ENCODE measurements at regions not wholly inside any gene's neighbourhood (a gene's known extent, or its start where the extent isn't known, plus 50 kb on each side); places are given as distances from the start of the nearest gene placed in this dataset.

DNA sequence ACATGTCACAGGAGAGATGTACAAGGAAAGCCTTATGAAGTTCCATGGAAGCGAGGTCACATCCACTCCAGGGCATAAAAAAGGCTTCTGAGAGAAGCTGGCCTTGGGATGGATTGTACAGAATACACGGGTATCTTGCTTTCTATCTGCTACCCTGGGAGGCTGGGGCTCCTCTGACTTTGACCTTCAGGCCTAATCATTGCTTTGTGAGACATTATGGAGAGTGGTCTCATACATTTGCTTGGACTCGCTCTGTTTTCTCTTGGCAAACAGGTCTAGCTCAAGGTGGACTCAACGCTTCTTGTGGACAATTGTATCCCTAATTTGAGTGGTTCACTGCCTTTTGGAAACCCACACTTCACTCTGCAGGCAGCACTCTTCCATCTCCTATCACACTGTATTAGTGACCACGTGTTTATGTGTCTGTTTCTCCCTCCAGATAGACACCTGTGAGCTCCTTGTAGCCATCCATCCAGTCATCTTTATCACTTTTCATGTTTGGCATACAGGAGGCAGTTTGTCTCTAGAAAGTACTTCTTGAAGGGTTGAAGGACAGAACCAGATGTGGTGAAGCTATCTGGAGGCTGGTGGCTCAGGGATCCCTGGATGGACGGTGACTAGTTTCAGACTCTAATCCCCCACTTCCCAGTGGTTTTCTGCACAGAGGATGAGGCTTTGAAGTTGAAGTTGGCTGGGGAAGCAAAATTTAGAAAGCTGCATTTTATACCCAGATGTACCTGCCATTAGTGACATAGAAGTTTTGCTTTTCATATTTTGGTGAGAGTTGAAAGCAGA lies 267.8 kb downstream of the CYRIA start:
- DNase-seq = peak; percentile 95
- peaks cover 24% of the 10 kb centered on the region for H3K4me1 ChIP-seq
- no peaks in the 10 kb centered on the region for H3K27me3 ChIP-seq
- H3K4me3 ChIP-seq (ENCODE audit: low read depth, low read length) = no peak overlapping the region
- TF ChIP-seq, protein P1, sequence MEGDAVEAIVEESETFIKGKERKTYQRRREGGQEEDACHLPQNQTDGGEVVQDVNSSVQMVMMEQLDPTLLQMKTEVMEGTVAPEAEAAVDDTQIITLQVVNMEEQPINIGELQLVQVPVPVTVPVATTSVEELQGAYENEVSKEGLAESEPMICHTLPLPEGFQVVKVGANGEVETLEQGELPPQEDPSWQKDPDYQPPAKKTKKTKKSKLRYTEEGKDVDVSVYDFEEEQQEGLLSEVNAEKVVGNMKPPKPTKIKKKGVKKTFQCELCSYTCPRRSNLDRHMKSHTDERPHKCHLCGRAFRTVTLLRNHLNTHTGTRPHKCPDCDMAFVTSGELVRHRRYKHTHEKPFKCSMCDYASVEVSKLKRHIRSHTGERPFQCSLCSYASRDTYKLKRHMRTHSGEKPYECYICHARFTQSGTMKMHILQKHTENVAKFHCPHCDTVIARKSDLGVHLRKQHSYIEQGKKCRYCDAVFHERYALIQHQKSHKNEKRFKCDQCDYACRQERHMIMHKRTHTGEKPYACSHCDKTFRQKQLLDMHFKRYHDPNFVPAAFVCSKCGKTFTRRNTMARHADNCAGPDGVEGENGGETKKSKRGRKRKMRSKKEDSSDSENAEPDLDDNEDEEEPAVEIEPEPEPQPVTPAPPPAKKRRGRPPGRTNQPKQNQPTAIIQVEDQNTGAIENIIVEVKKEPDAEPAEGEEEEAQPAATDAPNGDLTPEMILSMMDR (IDR thresholded peaks at IDR 0.05; ENCODE audit: low read depth, low read length) = no peak
- peaks cover 2% of the 10 kb centered on the region; the same call in 1 of the 2 replicates for H3K9me3 ChIP-seq
- no peaks in the 10 kb centered on the region for H3K36me3 ChIP-seq

DNA sequence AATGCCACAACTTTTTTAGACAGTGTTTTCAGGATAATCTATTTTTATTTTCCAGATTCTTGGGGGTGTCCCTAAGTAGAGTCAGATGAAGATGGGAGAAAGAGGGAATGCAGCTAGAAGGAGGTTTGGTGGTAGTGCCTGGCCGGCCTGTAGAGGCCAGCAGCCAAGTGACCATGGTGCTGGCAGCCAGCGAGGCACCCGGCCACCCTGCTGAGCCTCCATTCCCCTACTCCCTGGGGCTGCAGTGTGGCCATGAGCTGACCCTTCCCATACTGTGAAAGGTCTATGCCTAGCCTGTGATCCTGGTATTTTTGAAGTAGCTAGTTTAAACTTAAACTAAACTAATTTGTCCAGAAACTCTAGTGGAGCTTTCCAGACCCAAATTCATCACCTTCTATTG lies 268.6 kb downstream of the CYRIA start:
- Histone ChIP-seq H3K27me3 (no peaks in the 10 kb centered on the region), H3K9me3 (peaks cover 2% of the 10 kb centered on the region; the same call in 1 of the 2 replicates), H3K4me1 (peaks cover 33% of the 10 kb centered on the region), H3K4me3 (ENCODE audit: low read depth, low read length) (no peak overlapping the region), H3K36me3 (no peaks in the 10 kb centered on the region)
- DNase-seq = peak; percentile 99
- TF ChIP-seq, protein P1 (IDR thresholded peaks at IDR 0.05; ENCODE audit: low read depth, low read length) = no peak

DNA sequence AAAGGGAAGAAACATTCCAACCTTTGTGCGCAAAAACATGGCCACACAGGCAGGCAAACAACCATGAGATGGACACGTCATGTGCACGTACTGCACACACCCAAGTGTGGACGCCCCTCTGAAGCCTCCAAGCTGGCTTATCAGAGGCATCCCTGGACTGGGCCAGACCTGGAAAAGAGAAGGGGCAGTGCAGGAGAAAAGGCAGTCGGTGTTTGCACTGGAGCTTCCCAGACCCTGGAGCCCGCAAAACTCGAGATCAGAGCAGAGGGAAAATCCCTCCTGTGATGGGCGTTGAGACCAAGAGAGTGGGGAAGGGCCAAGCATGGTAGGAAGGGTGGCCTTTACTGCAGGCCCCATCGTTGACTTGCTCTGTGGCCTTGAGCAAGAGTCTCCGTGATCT lies 269.5 kb downstream of the CYRIA start:
- peaks cover 34% of the 10 kb centered on the region for H3K4me1 ChIP-seq
- H3K27me3 ChIP-seq = no peaks in the 10 kb centered on the region
- TF ChIP-seq, protein P1 (IDR thresholded peaks at IDR 0.05; ENCODE audit: low read depth, low read length) = no peak
- no peak overlapping the region for H3K4me3 ChIP-seq (ENCODE audit: low read depth, low read length)
- H3K9me3 ChIP-seq = peaks cover 10% of the 10 kb centered on the region
- peak; percentile 100 for DNase-seq
- no peaks in the 10 kb centered on the region for H3K36me3 ChIP-seq

DNA sequence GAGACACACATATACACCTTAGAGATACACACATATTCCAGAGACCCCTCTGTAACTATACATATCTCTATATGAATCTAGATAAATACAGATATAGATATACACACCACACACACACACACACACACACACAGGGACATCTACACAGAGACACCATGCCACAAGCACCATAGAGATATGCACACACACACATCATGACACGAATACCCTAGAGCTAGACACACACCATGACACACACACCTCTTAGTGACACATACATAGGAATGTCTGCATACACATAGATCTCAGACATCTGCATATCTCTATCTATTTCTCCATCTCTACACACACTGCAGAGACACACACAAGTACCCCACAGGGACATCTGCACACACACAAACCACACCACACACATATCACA lies 270.0 kb downstream of the CYRIA start:
- DNase-seq = peak; percentile 92
- peaks cover 9% of the 10 kb centered on the region for H3K9me3 ChIP-seq
- no peaks in the 10 kb centered on the region for H3K36me3 ChIP-seq
- H3K27me3 ChIP-seq = no peaks in the 10 kb centered on the region
- no peak overlapping the region for H3K4me3 ChIP-seq (ENCODE audit: low read depth, low read length)
- TF ChIP-seq, protein P1 (IDR thresholded peaks at IDR 0.05; ENCODE audit: low read depth, low read length) = no peak
- H3K4me1 ChIP-seq = peaks cover 34% of the 10 kb centered on the region

DNA sequence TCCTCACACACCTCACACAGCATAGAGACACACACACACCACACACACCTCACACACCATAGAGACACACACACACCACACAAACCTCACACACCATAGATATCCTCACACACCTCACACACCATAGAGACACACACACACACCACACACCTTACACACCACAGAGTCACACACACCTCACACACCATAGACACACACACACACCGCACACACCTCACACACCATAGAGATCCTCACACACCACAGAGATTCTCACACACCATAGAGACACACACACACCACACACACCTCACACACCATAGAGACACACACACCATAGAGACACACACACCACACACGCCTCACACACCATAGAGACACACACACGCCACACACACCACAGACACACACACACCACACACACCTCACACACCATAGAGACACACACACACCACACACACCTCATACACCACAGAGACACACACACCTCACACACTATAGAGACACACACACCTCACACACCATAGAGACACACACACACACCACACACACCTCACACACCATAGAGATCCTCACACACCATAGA lies 270.6 kb downstream of the CYRIA start:
- H3K9me3 ChIP-seq = peaks cover 9% of the 10 kb centered on the region

More for the DNA sequence above, 270.6 kb downstream of the CYRIA start:
- DNase-seq = peak; percentile 96
- Histone ChIP-seq H3K27me3 (no peaks in the 10 kb centered on the region), H3K4me3 (ENCODE audit: low read depth, low read length) (no peak overlapping the region), H3K4me1 (peaks cover 30% of the 10 kb centered on the region), H3K36me3 (no peaks in the 10 kb centered on the region)
- TF ChIP-seq, protein P1 (IDR thresholded peaks at IDR 0.05; ENCODE audit: low read depth, low read length) = no peak
